Fibroblast of lung (primary cell): ENCODE measurements at regions not wholly inside any gene's neighbourhood (a gene's known extent, or its start where the extent isn't known, plus 50 kb on each side); places are given as distances from the start of the nearest gene placed in this dataset.

ENCODE experiments used
- DNase-seq, 2 donors: peaks; one replicate each; pipeline versions ENCODE4 v3.0.0 to v3.0.0-alpha.2; 2010; ENCODE audit warnings: low read depth in 2 of 2
- H2AFZ ChIP-seq: 2 replicates; pipeline ENCODE4 v1.5.1; 2012; ENCODE audit warnings: low read length, control low read depth, inconsistent platforms
- H3K27ac ChIP-seq: 2 replicates; pipeline ENCODE4 v1.5.1; 2011; ENCODE audit warnings: low read length, control low read depth; ENCODE audit not compliant: insufficient read depth
- H3K27me3 ChIP-seq: 2 replicates; pipeline ENCODE4 v1.5.1; 2011; ENCODE audit warnings: mild to moderate bottlenecking, low read length; ENCODE audit not compliant: control insufficient read depth, insufficient read depth
- H3K36me3 ChIP-seq: 2 replicates; pipeline ENCODE4 v1.5.1; 2011; ENCODE audit warnings: low read length; ENCODE audit not compliant: control insufficient read depth, insufficient read depth
- H3K4me1 ChIP-seq: 2 replicates; pipeline ENCODE4 v1.5.1; 2011; ENCODE audit warnings: low read length; ENCODE audit not compliant: control insufficient read depth, insufficient read depth; ENCODE audit errors: extremely low read depth
- H3K4me2 ChIP-seq: 2 replicates; pipeline ENCODE4 v1.5.1; 2011; ENCODE audit warnings: low read length, control low read depth; ENCODE audit not compliant: insufficient read depth; ENCODE audit errors: extremely low read depth
- H3K4me3 ChIP-seq, 4 experiments: fragments of 200-600 bp in 1 of 4; sonication (generic) in 1 of 4; replicated peaks in 1 of 4; 2 replicates each; pipeline ENCODE4 v1.5.1; 2011 to 2016; ENCODE audit warnings: low read length in 4 of 4, low read depth in 3 of 4, mild to moderate bottlenecking in 3 of 4, control low read depth in 2 of 4, inconsistent platforms in 1 of 4, mixed read lengths in 1 of 4; ENCODE audit not compliant: insufficient read depth in 1 of 4; ENCODE audit errors: control extremely low read depth in 1 of 4
- H3K79me2 ChIP-seq: 2 replicates; pipeline ENCODE4 v1.5.1; 2012; ENCODE audit warnings: mild to moderate bottlenecking, low read length, inconsistent platforms; ENCODE audit not compliant: control insufficient read depth, insufficient read depth
- H3K9ac ChIP-seq: 2 replicates; pipeline ENCODE4 v1.5.1; 2011; ENCODE audit warnings: mild to moderate bottlenecking, low read length, control low read depth; ENCODE audit not compliant: insufficient read depth
- H3K9me3 ChIP-seq: 2 replicates; pipeline ENCODE4 v1.5.1; 2012; ENCODE audit warnings: low read depth, low read length; ENCODE audit not compliant: control insufficient read depth, insufficient read depth
- H4K20me1 ChIP-seq: 2 replicates; pipeline ENCODE4 v1.5.1; 2011; ENCODE audit warnings: low read length; ENCODE audit not compliant: control insufficient read depth, insufficient read depth; ENCODE audit errors: extremely low read depth
- CTCF ChIP-seq, 2 donors: IDR thresholded peaks in 1 of 2; conservative IDR thresholded peaks in 1 of 2; 1 replicate in 1 of 2; 2 replicates in 1 of 2; pipeline ENCODE4 v1.5.1; 2011 to 2012; ENCODE audit warnings: low read length in 2 of 2, control low read depth in 1 of 2, inconsistent platforms in 1 of 2, low read depth in 1 of 2, mild to moderate bottlenecking in 1 of 2
- EZH2 ChIP-seq: IDR thresholded peaks from 2 replicates; pipeline ENCODE4 v1.5.1; 2012; ENCODE audit warnings: low read length, control low read depth, mild to moderate bottlenecking; ENCODE audit errors: missing control alignments

DNA sequence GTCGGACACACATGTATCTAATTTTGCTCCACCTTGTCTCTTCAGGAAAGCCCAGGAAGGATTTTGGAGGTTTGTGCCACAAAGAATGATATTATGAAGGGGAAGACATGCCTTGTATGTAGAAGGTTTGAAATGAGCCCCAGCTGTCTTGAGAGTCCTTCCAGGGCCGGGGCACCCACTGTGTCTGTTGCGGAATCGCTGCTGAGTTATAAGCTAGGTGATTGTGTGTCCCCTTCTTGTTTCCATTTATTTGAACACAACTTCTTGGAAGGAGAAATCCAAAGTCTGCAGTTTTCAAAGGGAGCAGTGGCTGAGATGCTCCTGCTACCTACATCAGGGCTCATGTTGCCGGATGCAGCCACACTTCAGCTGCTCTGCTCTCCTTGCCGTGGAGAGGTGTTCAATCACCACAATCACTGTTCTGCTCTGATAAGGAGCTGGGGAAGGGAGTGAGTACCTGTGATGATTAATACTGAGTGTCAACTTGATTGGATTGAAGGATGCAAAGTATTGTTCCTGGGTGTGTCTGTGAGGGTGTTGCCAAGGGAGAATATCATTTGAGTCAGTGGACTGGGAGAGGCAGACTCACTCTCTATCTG lies 828.6 kb downstream of the QKI start:
- no peaks in the 10 kb centered on the region for H4K20me1 ChIP-seq
- no peaks in the 10 kb centered on the region for H3K36me3 ChIP-seq
- DNase-seq = no peak
- H2AFZ ChIP-seq = no peak overlapping the region
- no peaks in the 10 kb centered on the region for H3K9me3 ChIP-seq
- no peak overlapping the region for H3K4me3 ChIP-seq
- no peaks in the 10 kb centered on the region for H3K79me2 ChIP-seq
- H3K27me3 ChIP-seq = no peaks in the 10 kb centered on the region
- H3K27ac ChIP-seq = no peak overlapping the region
- TF ChIP-seq EZH2 = no peak
- no peak for TF ChIP-seq CTCF (conservative IDR thresholded peaks at IDR 0.05 in 1 of 2, IDR thresholded peaks at IDR 0.05 in 1 of 2; ENCODE audit: low read depth in 1 of 2, low read length in 2 of 2)
- H3K4me2 ChIP-seq = no peak overlapping the region
- H3K9ac ChIP-seq = no peak overlapping the region
- no peaks in the 10 kb centered on the region for H3K4me1 ChIP-seq

DNA sequence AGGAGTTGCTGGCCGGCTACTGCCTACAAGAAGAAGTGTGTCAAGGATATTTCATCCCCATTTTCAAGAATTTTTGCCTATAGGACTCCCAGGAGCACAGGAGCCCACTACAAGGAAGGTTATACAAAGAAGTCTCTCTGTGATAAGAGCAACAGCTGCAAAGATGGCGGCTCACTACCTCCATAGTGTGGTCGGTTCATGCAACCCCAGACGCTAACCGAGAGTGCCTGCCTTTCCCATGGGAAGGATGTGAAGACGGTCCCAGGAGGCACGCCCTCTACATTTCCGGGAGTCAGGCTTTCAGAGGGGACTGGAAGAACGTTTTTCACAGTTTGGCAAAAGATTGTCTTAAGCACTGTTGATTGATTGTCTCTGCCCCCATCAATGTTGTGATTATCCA lies 816.3 kb downstream of the QKI start:
- H3K9ac ChIP-seq = no peak overlapping the region
- no peaks in the 10 kb centered on the region for H3K36me3 ChIP-seq
- TF ChIP-seq CTCF (conservative IDR thresholded peaks at IDR 0.05 in 1 of 2, IDR thresholded peaks at IDR 0.05 in 1 of 2; ENCODE audit: low read depth in 1 of 2, low read length in 2 of 2) (no peak), EZH2 (no peak)
- H3K27me3 ChIP-seq = no peaks in the 10 kb centered on the region
- no peaks in the 10 kb centered on the region for H4K20me1 ChIP-seq
- no peaks in the 10 kb centered on the region for H3K9me3 ChIP-seq
- no peaks in the 10 kb centered on the region for H3K4me1 ChIP-seq
- no peak overlapping the region for H3K4me3 ChIP-seq
- no peak overlapping the region for H3K27ac ChIP-seq
- H2AFZ ChIP-seq = no peak overlapping the region
- no peaks in the 10 kb centered on the region for H3K79me2 ChIP-seq
- DNase-seq = no peak
- no peak overlapping the region for H3K4me2 ChIP-seq

- no peak overlapping the region for H3K9ac ChIP-seq
- TF ChIP-seq CTCF (conservative IDR thresholded peaks at IDR 0.05 in 1 of 2, IDR thresholded peaks at IDR 0.05 in 1 of 2; ENCODE audit: low read depth in 1 of 2, low read length in 2 of 2) = no peak
- TF ChIP-seq EZH2 = no peak
- no peak for DNase-seq
- no peaks in the 10 kb centered on the region for H3K27me3 ChIP-seq
- no peak overlapping the region for H3K27ac ChIP-seq
- H3K9me3 ChIP-seq = no peaks in the 10 kb centered on the region
- no peaks in the 10 kb centered on the region for H3K36me3 ChIP-seq
- H2AFZ ChIP-seq = no peak overlapping the region
- H4K20me1 ChIP-seq = no peaks in the 10 kb centered on the region
- no peak overlapping the region for H3K4me3 ChIP-seq
- no peaks in the 10 kb centered on the region for H3K79me2 ChIP-seq
- no peak overlapping the region for H3K4me2 ChIP-seq
- H3K4me1 ChIP-seq = no peaks in the 10 kb centered on the region
Measured at GRCh38 chr6:164230259-164230658, 815.7 kb downstream of the QKI start.
